ENCODE measurements at regions not wholly inside any gene's neighbourhood (a gene's known extent, or its start where the extent isn't known, plus 50 kb on each side); places are given as distances from the start of the nearest gene placed in this dataset.

DNA sequence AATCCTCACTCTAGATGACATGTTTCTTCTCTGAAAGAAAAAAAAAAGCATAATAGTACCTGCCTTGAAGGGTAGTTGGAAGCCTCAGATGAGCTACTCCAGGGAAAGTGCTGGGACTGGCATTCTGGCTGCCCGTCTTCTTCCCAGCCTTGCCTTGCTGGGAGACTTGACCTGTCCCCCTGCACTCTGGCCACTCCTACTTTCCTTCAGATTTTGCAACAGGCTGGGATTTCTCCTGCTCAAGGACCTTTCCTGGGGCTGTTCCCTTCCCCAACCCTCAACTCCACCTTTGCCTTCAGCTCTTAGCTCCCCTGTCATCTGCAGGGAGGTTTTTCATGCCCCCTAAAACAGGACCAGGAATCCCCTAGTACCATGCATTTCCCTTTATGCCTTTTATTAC, 609.9 kb upstream of the CFAP20DC start:
- Histone ChIP-seq H3K4me3 (ENCODE audit: severe bottlenecking) (no peak overlapping the region), H3K4me1 (ENCODE audit: insufficient read depth, poor library complexity, severe bottlenecking) (peaks cover 11% of the 10 kb centered on the region), H3K9me3 (ENCODE audit: severe bottlenecking) (no peaks in the 10 kb centered on the region), H3K36me3 (ENCODE audit: low read depth) (no peaks in the 10 kb centered on the region), H3K27ac (ENCODE audit: poor library complexity, severe bottlenecking) (no peak overlapping the region), H3K27me3 (ENCODE audit: insufficient read depth, poor library complexity, severe bottlenecking) (no peaks in the 10 kb centered on the region)
- no peak for ATAC-seq (ENCODE audit: low read depth)
- no peak for DNase-seq (ENCODE audit: low spot score)
- TF ChIP-seq, protein P1, sequence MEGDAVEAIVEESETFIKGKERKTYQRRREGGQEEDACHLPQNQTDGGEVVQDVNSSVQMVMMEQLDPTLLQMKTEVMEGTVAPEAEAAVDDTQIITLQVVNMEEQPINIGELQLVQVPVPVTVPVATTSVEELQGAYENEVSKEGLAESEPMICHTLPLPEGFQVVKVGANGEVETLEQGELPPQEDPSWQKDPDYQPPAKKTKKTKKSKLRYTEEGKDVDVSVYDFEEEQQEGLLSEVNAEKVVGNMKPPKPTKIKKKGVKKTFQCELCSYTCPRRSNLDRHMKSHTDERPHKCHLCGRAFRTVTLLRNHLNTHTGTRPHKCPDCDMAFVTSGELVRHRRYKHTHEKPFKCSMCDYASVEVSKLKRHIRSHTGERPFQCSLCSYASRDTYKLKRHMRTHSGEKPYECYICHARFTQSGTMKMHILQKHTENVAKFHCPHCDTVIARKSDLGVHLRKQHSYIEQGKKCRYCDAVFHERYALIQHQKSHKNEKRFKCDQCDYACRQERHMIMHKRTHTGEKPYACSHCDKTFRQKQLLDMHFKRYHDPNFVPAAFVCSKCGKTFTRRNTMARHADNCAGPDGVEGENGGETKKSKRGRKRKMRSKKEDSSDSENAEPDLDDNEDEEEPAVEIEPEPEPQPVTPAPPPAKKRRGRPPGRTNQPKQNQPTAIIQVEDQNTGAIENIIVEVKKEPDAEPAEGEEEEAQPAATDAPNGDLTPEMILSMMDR (IDR thresholded peaks at IDR 0.05; ENCODE audit: poor library complexity, severe bottlenecking) = no peak

DNA sequence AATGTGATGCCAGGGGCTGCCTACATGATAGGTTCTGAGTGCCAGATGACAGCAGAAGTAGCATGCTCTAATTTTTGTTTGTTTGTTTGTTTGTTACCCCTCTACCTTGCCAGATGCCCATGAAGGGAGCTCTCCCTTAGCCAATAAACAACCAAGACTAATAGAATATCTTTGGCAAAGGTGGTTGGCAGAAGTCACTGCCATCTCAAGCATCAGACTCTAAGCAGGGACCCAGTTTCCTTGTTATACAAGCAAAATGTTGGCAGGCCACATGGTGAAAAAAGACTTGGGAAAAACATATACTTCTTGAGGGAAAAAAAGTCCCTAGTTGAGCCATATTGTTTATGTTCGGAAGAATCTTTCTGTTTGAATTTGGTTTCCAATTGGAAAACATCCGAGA, 609.0 kb upstream of the CFAP20DC start:
- H3K4me1 ChIP-seq (ENCODE audit: insufficient read depth, poor library complexity, severe bottlenecking) = peaks cover 18% of the 10 kb centered on the region
- H3K27me3 ChIP-seq (ENCODE audit: insufficient read depth, poor library complexity, severe bottlenecking) = no peaks in the 10 kb centered on the region
- ATAC-seq (ENCODE audit: low read depth) = no peak
- TF ChIP-seq, protein P1 (IDR thresholded peaks at IDR 0.05; ENCODE audit: poor library complexity, severe bottlenecking) = no peak
- H3K9me3 ChIP-seq (ENCODE audit: severe bottlenecking) = no peaks in the 10 kb centered on the region
- no peaks in the 10 kb centered on the region for H3K36me3 ChIP-seq (ENCODE audit: low read depth)
- H3K27ac ChIP-seq (ENCODE audit: poor library complexity, severe bottlenecking) = no peak overlapping the region
- no peak for DNase-seq (ENCODE audit: low spot score)
- H3K4me3 ChIP-seq (ENCODE audit: severe bottlenecking) = no peak overlapping the region

DNA sequence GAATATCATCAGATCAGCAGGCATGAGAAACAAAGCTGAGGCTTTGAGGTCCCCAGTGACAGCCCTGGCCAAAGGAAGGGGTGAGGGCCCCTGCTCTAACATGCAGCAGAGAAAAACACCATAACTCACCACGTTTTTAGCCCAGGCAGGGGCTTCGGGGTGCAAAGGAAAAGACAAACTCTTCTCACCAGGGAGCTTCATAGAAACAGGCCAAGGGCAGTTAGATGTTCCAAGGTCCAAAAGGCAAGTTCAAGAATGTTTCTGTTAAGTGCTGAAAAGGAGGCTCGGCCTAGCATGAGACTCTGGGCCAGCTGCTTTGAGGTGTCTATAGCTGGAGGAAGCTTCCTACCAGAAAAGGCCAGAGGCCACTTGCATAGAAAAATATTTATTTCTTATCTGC, 608.4 kb upstream of the CFAP20DC start:
- no peak for ATAC-seq (ENCODE audit: low read depth)

DNA sequence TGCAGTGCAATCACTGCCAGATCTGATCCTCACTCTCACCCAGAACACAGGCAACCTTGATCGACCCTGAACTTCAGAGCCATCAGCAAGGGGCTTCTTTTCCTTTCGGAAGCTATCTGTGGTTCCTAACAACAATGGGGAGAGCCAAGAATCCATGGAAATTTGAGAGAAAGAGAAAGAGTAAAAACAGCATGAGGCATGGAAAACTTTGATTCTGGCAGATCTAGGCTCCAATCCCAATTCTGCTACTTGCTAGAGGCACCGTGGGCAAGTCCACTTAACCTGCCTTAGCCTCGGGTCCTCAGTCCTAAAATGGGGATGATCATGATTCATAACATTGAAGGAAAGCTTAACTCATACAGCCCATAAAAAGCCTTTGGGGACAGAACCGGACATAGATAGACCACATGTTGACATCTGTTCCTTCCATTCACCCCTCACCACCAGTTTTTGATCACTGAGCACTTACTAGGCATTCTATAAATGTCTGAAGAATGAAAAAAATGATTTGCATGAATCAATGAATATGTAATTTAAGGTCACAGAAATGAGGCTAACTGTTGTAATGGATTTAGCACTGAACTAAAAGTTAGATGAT, 605.7 kb upstream of the CFAP20DC start:
- no peak for DNase-seq (ENCODE audit: low spot score)
- TF ChIP-seq, protein P1 (IDR thresholded peaks at IDR 0.05; ENCODE audit: poor library complexity, severe bottlenecking) = no peak
- Histone ChIP-seq H3K4me1 (ENCODE audit: insufficient read depth, poor library complexity, severe bottlenecking) (peaks cover 21% of the 10 kb centered on the region), H3K36me3 (ENCODE audit: low read depth) (no peaks in the 10 kb centered on the region), H3K4me3 (ENCODE audit: severe bottlenecking) (no peak overlapping the region), H3K9me3 (ENCODE audit: severe bottlenecking) (no peaks in the 10 kb centered on the region), H3K27ac (ENCODE audit: poor library complexity, severe bottlenecking) (no peak overlapping the region), H3K27me3 (ENCODE audit: insufficient read depth, poor library complexity, severe bottlenecking) (no peaks in the 10 kb centered on the region)
- ATAC-seq (ENCODE audit: low read depth) = no peak

More for the DNA sequence above, 608.4 kb upstream of the CFAP20DC start:
- H3K9me3 ChIP-seq (ENCODE audit: severe bottlenecking) = no peaks in the 10 kb centered on the region
- peaks cover 21% of the 10 kb centered on the region for H3K4me1 ChIP-seq (ENCODE audit: insufficient read depth, poor library complexity, severe bottlenecking)
- H3K27ac ChIP-seq (ENCODE audit: poor library complexity, severe bottlenecking) = no peak overlapping the region
- TF ChIP-seq, protein P1 (IDR thresholded peaks at IDR 0.05; ENCODE audit: poor library complexity, severe bottlenecking) = no peak
- H3K4me3 ChIP-seq (ENCODE audit: severe bottlenecking) = no peak overlapping the region
- DNase-seq (ENCODE audit: low spot score) = no peak
- H3K36me3 ChIP-seq (ENCODE audit: low read depth) = no peaks in the 10 kb centered on the region
- H3K27me3 ChIP-seq (ENCODE audit: insufficient read depth, poor library complexity, severe bottlenecking) = no peaks in the 10 kb centered on the region

All from RWPE2 (cell line).